Esophagus (tissue), 2 donors: ENCODE measurements at regions not wholly inside any gene's neighbourhood (a gene's known extent, or its start where the extent isn't known, plus 50 kb on each side); places are given as distances from the start of the nearest gene placed in this dataset.

Experiments used
- H3K27ac ChIP-seq, 2 donors: one replicate each; pipeline ENCODE4 v1.5.1; 2013; ENCODE audit warnings: low read depth in 2 of 2, mild to moderate bottlenecking in 2 of 2, inconsistent platforms in 1 of 2, low read length in 1 of 2, moderate library complexity in 1 of 2
- H3K27me3 ChIP-seq, 2 donors: one replicate each; pipeline ENCODE4 v1.6.1; 2013; ENCODE audit warnings: low read length in 2 of 2, control low read depth in 1 of 2, mild to moderate bottlenecking in 1 of 2; ENCODE audit not compliant: insufficient read depth in 2 of 2, control insufficient read depth in 1 of 2
- H3K36me3 ChIP-seq, 2 donors: one replicate each; pipeline ENCODE4 v1.6.1; 2013; ENCODE audit warnings: low read length in 1 of 2; ENCODE audit not compliant: control insufficient read depth in 2 of 2, insufficient read depth in 2 of 2
- H3K4me1 ChIP-seq, 2 donors: one replicate each; pipeline ENCODE4 v1.6.1; 2013; ENCODE audit warnings: low read length in 1 of 2; ENCODE audit not compliant: control insufficient read depth in 2 of 2, insufficient read depth in 2 of 2
- H3K4me3 ChIP-seq, 2 donors: one replicate each; pipeline ENCODE4 v1.5.1; 2013; ENCODE audit warnings: low read length in 2 of 2, mild to moderate bottlenecking in 2 of 2, low read depth in 1 of 2, moderate library complexity in 1 of 2
- H3K9me3 ChIP-seq, 2 donors: one replicate each; pipeline ENCODE4 v1.6.1; 2013; ENCODE audit warnings: mild to moderate bottlenecking in 2 of 2, low read depth in 1 of 2, low read length in 1 of 2, moderate library complexity in 1 of 2; ENCODE audit not compliant: control insufficient read depth in 2 of 2, insufficient read depth in 1 of 2
- WGBS, 2 donors: extraction: QIAGEN DNeasy Blood & Tissue Kit; methylation state at CpG; one replicate each; pipeline ENCODE4 v1.1.7; 2013; 5-methylcytosine and 5-hydroxymethylcytosine counted together
- donor health status: healthy with polysubstance abuse.
- donor health status: Bipolar disorder and iron deficiency.

DNA sequence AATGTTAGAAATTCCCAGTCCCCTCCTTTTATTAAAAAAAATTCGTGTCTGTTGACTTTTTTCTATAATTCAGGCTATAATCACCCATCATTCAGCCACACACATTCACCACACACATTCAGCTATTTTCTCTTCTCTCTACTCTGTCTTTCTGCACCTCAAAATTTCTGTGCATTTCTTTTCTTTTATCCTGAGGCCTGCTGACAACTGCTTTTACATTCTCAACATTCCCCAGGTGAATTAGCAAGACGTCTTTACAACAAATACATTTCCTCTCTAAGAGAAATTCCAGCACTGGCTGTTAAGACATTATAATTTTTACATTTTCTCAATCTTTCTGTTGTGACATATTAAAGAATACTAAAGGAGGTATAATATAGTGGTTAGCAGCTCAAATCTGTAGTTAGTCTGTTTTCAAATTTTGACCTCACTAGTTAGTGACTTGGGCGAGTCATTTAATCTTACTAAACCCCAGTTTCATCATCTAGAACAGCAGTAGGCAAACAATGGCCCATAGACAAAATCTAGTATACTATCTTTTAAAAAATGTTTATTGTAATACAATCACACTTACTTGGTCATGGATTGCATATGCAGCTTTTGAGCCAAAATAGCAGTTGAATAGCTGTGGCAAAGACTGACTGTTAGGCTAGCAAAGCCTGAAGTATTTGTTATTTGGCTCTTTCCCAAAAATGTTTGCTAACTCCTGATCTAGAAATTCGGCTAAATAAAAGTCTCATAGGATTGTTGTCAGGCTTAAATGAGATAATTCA is 350.7 kb downstream of the NSUN3 start:
- no peak overlapping the region for H3K27ac ChIP-seq
- H3K4me1 ChIP-seq = no peaks in the 10 kb centered on the region
- WGBS, 2 donors = 46 to 47% methylated on average over 4 of the region's 4 CpGs
- H3K27me3 ChIP-seq = no peaks in the 10 kb centered on the region
- no peaks in the 10 kb centered on the region for H3K36me3 ChIP-seq
- peaks cover 0 to under 1% of the 10 kb centered on the region in 2 donors for H3K9me3 ChIP-seq
- H3K4me3 ChIP-seq = no peak overlapping the region

DNA sequence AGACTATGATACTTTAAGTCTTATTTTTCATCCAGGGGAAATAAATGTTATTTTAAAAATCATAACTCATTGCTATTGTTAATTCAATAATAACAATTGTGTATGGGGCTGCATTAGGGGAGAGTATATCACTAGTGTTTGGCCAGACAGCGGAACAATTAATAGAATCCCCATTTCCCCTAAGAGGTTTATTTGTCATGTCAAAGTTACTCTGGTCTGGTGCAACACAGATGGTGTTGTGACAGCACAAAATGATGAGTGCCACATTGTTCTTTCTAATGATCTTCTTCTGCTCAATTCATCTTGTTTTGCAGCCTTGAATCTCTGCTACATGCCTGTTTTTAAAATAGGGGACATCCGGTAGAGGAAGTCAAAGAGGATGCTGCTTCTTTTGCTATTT is 351.6 kb downstream of the NSUN3 start:
- no peak overlapping the region for H3K4me3 ChIP-seq
- H3K9me3 ChIP-seq = peaks cover 0 to 5% of the 10 kb centered on the region in 2 donors
- H3K36me3 ChIP-seq = no peaks in the 10 kb centered on the region
- no peaks in the 10 kb centered on the region for H3K27me3 ChIP-seq
- no peak overlapping the region for H3K27ac ChIP-seq
- no peaks in the 10 kb centered on the region for H3K4me1 ChIP-seq
- 56 to 62% methylated on average over 2 of the region's 2 CpGs for WGBS, 2 donors

DNA sequence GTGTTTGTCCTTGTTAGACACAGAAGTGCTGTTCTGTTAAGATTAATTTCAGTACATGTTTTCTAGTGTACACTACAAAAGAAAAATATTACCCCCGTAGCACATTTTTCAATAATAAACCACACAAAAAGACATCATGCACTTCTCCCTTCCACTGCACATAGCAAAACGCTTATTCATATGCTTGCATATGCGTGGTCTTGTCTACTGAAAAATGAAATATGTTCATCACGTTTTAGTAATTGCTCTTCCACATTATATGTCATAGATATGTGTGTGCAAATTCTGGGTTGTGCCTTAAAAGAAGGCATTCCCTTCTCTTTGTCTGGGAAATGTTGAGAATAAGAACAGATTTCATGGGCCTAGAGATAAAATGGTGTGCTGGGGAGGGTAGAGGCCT is 353.9 kb downstream of the NSUN3 start:
- Histone ChIP-seq H3K4me1 (no peaks in the 10 kb centered on the region), H3K27me3 (no peaks in the 10 kb centered on the region), H3K36me3 (no peaks in the 10 kb centered on the region), H3K9me3 (peaks cover 0 to 5% of the 10 kb centered on the region in 2 donors), H3K27ac (no peak overlapping the region), H3K4me3 (no peak overlapping the region)
- WGBS, 2 donors = 69 to 70% methylated on average over 4 of the region's 4 CpGs

DNA sequence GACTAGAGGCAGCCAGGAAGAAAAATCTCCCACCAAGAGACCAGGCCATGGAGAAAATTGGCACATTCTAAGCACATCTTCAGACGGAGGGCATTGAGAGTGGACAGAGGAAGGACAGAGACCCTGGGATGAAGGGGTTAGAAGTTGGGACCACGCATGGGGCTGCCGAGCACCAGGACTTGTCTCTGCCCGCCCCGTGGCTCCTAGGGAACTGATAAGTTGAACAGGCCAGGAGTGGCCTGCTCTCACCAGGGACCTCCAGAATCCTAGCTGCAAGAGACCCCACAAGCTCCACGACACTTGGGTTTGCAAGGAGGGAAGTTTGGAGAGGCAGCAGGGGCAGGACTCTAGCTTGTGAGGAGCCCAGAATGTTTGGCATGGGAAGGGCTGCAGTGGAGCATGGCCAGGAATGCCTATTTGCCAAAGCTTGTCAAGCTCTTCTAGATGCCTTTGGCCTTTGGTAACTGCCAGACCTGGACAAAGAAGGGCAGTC is 355.1 kb downstream of the NSUN3 start:
- Histone ChIP-seq H3K4me1 (no peaks in the 10 kb centered on the region), H3K27ac (no peak overlapping the region), H3K36me3 (no peaks in the 10 kb centered on the region), H3K4me3 (no peak overlapping the region), H3K9me3 (peaks cover 0 to 5% of the 10 kb centered on the region in 2 donors), H3K27me3 (no peaks in the 10 kb centered on the region)
- WGBS, 2 donors = 89 to 90% methylated on average over 6 of the region's 6 CpGs

DNA sequence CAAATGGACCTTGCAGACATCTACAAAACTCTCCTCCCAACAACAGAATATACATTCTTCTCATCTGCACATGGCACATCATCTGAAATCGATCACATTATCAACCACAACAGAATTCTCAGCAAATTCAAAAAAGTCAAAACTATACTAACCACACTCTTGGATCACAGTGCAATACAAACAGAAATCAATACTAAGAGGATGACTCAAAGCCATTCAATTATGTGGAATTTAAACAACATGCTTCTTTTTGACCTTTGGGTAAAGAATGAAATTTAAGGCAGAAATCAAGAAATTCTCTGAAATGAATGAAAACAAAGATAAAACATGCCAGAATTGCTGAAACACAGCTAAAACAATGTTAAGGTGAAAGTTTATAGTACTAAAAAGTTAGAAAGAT is 358.1 kb downstream of the NSUN3 start:
- Histone ChIP-seq H3K9me3 (peaks cover 0 to 5% of the 10 kb centered on the region in 2 donors), H3K27me3 (no peaks in the 10 kb centered on the region), H3K4me3 (no peak overlapping the region), H3K4me1 (no peaks in the 10 kb centered on the region), H3K27ac (no peak overlapping the region), H3K36me3 (no peaks in the 10 kb centered on the region)
- 91 to 93% methylated on average over 1 of the region's 1 CpG for WGBS, 2 donors

DNA sequence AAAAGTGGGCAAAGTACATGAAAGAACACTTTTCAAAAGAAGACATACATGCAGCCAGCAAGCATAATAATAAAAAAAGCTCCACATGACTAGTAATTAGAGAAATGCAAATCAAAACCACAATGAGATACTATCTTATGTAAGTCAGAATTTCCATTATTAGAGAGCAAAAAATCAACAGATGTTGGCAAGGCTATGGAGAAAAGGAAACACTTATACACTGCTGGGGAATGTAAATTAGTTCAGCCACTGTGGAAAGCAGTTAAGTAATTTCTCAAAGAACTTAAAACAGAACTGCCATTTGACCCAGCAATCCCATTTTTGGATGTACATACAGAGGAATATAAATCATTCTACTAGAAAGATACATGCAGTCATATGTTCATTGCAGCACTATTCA is 360.7 kb downstream of the NSUN3 start:
- peaks cover 0 to 3% of the 10 kb centered on the region in 2 donors for H3K9me3 ChIP-seq
- no peak overlapping the region for H3K4me3 ChIP-seq
- H3K4me1 ChIP-seq = no peaks in the 10 kb centered on the region
- H3K27me3 ChIP-seq = no peaks in the 10 kb centered on the region
- H3K27ac ChIP-seq = no peak overlapping the region
- H3K36me3 ChIP-seq = no peaks in the 10 kb centered on the region

DNA sequence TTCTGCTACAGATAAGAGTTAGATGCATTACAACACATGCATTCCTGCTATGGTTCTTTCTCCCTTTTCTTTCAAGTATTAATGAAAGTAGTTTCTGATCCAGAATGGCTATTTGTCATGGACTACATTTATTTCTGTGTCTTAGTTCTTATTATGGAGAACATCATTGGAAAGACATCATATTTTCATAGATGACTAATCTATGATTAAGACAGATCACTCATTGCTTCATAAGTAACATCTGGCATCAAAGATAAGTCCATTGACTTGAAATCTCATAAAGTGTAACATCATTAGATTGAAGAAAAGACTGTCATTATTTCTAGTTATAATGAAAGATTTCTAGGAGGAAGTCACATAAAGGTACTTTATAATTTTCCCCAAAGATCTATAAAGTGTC is 366.7 kb downstream of the NSUN3 start:
- Histone ChIP-seq H3K9me3 (no peaks in the 10 kb centered on the region), H3K36me3 (no peaks in the 10 kb centered on the region)

DNA sequence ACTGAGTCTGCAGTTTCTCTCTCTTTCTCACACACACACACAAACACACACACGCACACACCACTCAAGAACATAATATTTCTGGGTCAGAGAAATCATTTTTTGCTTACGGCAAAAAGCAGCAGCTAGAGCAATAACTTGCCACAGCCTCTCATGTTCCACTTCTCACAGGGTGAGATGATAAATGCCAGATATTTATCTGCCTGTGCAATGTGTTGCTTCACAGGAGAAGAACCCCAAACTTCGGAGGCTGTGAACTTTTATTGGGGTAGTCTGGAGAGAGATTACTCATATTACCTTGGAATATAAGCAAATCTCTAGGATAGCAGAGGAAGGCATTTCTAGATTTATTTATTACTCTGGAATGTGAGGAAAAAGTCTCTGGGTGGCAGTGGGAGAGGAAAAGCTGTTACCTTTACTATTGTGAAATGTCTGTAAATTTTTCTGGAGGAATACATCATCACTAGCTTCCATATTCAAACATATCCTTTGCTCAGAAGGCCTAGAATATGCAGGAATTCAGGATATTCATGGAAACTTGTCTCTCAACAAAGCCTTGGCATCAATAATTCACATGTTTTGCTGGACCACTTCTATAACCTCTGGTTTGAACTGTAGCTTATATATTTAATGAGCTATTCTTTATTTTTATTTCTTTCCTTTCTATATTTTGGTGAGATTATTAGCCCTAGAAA is 369.2 kb downstream of the NSUN3 start:
- H3K27ac ChIP-seq = no peak overlapping the region
- no peaks in the 10 kb centered on the region for H3K27me3 ChIP-seq
- no peaks in the 10 kb centered on the region for H3K9me3 ChIP-seq
- no peaks in the 10 kb centered on the region for H3K36me3 ChIP-seq
- no peak overlapping the region for H3K4me3 ChIP-seq
- H3K4me1 ChIP-seq = no peaks in the 10 kb centered on the region
- 74 to 78% methylated on average over 3 of the region's 3 CpGs for WGBS, 2 donors

More for the DNA sequence above, 366.7 kb downstream of the NSUN3 start:
- no peak overlapping the region for H3K4me3 ChIP-seq
- H3K27me3 ChIP-seq = no peaks in the 10 kb centered on the region
- no peaks in the 10 kb centered on the region for H3K4me1 ChIP-seq
- H3K27ac ChIP-seq = no peak overlapping the region

DNA sequence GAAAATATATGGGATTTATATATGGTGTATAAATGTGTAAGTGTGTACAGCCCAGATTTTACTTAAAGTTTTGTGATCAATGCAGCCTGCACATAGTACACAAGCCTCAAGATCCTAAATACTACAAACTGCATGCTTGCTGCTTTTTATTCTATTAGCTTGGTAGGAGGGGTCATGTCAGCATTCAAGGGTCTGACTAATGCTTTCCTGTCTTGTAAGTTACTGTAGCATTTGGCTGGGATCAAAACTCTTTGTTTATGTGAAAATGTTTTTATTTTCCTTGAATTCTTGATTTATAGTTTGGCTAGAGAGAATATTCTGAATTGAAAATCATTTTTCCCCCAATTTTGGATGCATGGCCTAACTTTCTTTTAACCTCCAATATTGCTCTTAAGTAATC is 370.9 kb downstream of the NSUN3 start:
- Histone ChIP-seq H3K27me3 (peaks cover 0 to 2% of the 10 kb centered on the region in 2 donors), H3K4me1 (no peaks in the 10 kb centered on the region), H3K27ac (no peak overlapping the region), H3K9me3 (no peaks in the 10 kb centered on the region), H3K4me3 (no peak overlapping the region), H3K36me3 (no peaks in the 10 kb centered on the region)
